WERI-Rb-1 (cell line): ENCODE measurements at regions not wholly inside any gene's neighbourhood (a gene's known extent, or its start where the extent isn't known, plus 50 kb on each side); places are given as distances from the start of the nearest gene placed in this dataset.
A peak's percentile ranks its signal among the peaks of the same experiment; 100 is the strongest.

Experiments
- DNase-seq: peaks from one replicate; pipeline ENCODE4 v3.0.0-alpha.2; 2020
- H3K27ac ChIP-seq: fragments of 250-450 bp; sonication (Bioruptor Pico); 2 replicates; pipeline ENCODE4 v1.5.1; 2020; ENCODE audit warnings: mild to moderate bottlenecking, moderate library complexity
- H3K27me3 ChIP-seq: fragments of 250-450 bp; sonication (Bioruptor Pico); 2 replicates; pipeline ENCODE4 v1.5.1; 2021; ENCODE audit warnings: mild to moderate bottlenecking, low read depth, moderate library complexity; ENCODE audit not compliant: insufficient read depth, severe bottlenecking
- H3K36me3 ChIP-seq: fragments of 250-450 bp; sonication (Bioruptor Pico); 2 replicates; pipeline ENCODE4 v1.5.1; 2020; ENCODE audit warnings: mild to moderate bottlenecking, moderate library complexity
- H3K4me3 ChIP-seq: 2 replicates; pipeline ENCODE4 v1.5.1; 2011; ENCODE audit warnings: low read depth, mild to moderate bottlenecking, control low read depth, low read length
- H3K9me3 ChIP-seq: fragments of 250-450 bp; sonication (Bioruptor Pico); 2 replicates; pipeline ENCODE4 v1.5.1; 2021; ENCODE audit warnings: mild to moderate bottlenecking, moderate library complexity; ENCODE audit not compliant: severe bottlenecking
- CTCF ChIP-seq: IDR thresholded peaks from 2 replicates; pipeline ENCODE4 v1.5.1; 2011; ENCODE audit warnings: low read depth, mild to moderate bottlenecking, control low read depth, inconsistent platforms, low read length

GRCh38 chr5:165130656-165131055 is 1625.2 kb downstream of the MAT2B start:
- DNase-seq, result no peak
- no peak for TF ChIP-seq CTCF
- Histone ChIP-seq H3K27me3 (no peaks in the 10 kb centered on the region), H3K36me3 (no peaks in the 10 kb centered on the region), H3K9me3 (no peaks in the 10 kb centered on the region), H3K4me3 (no peak overlapping the region), H3K27ac (no peak overlapping the region)

- H3K27ac ChIP-seq, result no peak overlapping the region
- no peaks in the 10 kb centered on the region for H3K27me3 ChIP-seq
- no peaks in the 10 kb centered on the region for H3K9me3 ChIP-seq
- no peak for TF ChIP-seq CTCF
- no peaks in the 10 kb centered on the region for H3K36me3 ChIP-seq
- H3K4me3 ChIP-seq, result no peak overlapping the region
- DNase-seq, result no peak
Measured at GRCh38 chr5:165134155-165134554, 1628.7 kb downstream of the MAT2B start.

- Histone ChIP-seq H3K36me3 (no peaks in the 10 kb centered on the region), H3K9me3 (no peaks in the 10 kb centered on the region), H3K4me3 (no peak overlapping the region), H3K27me3 (no peaks in the 10 kb centered on the region), H3K27ac (no peak overlapping the region)
- TF ChIP-seq CTCF, result no peak
- no peak for DNase-seq
Measured at GRCh38 chr5:165135565-165135964, 1630.1 kb downstream of the MAT2B start.

GRCh38 chr5:165137701-165138100 is 1632.3 kb downstream of the MAT2B start:
- H3K36me3 ChIP-seq, result no peaks in the 10 kb centered on the region
- H3K27ac ChIP-seq, result no peak overlapping the region
- H3K9me3 ChIP-seq, result no peaks in the 10 kb centered on the region
- TF ChIP-seq CTCF, result no peak
- no peaks in the 10 kb centered on the region for H3K27me3 ChIP-seq
- DNase-seq, result no peak
- no peak overlapping the region for H3K4me3 ChIP-seq

- Histone ChIP-seq H3K36me3 (no peaks in the 10 kb centered on the region), H3K27ac (peak overlapping the region; percentile 5; the same call in 1 of the 2 replicates), H3K27me3 (no peaks in the 10 kb centered on the region), H3K4me3 (0 out of 2 replicates have a peak overlapping the region, but pooled peaks have one; percentile 12), H3K9me3 (no peaks in the 10 kb centered on the region)
- no peak for TF ChIP-seq CTCF
- no peak for DNase-seq
Measured at GRCh38 chr5:165138236-165138635, 1632.8 kb downstream of the MAT2B start.

- DNase-seq, result no peak
- no peak overlapping the region for H3K27ac ChIP-seq
Measured at GRCh38 chr5:165139262-165139661, 1633.8 kb downstream of the MAT2B start.

More at GRCh38 chr5:165139262-165139661, 1633.8 kb downstream of the MAT2B start:
- H3K4me3 ChIP-seq, result no peak overlapping the region
- TF ChIP-seq CTCF, result no peak
- no peaks in the 10 kb centered on the region for H3K27me3 ChIP-seq
- H3K36me3 ChIP-seq, result no peaks in the 10 kb centered on the region
- H3K9me3 ChIP-seq, result no peaks in the 10 kb centered on the region
